ENCODE measurements at regions not wholly inside any gene's neighbourhood (a gene's known extent, or its start where the extent isn't known, plus 50 kb on each side); places are given as distances from the start of the nearest gene placed in this dataset.
A peak's percentile ranks its signal among the peaks of the same experiment; 100 is the strongest.

- H3K9me3 ChIP-seq (ENCODE audit: insufficient read depth, low read length, severe bottlenecking): no peaks in the 10 kb centered on the region
- peak; percentile 7 for DNase-seq
- H4K20me1 ChIP-seq (ENCODE audit: insufficient read depth, low read length): no peaks in the 10 kb centered on the region
- H2AFZ ChIP-seq (ENCODE audit: low read depth, low read length): peak overlapping the region; percentile 18
- H3K79me2 ChIP-seq (ENCODE audit: insufficient read depth, low read length): no peaks in the 10 kb centered on the region
- H3K9ac ChIP-seq (ENCODE audit: low read depth, low read length): no peak overlapping the region
- H3K27ac ChIP-seq (ENCODE audit: low read length): no peak overlapping the region
- peak; percentile 93 for ATAC-seq (ENCODE audit: insufficient read depth, low read depth)
- peak overlapping the region; percentile 54; the same call in 1 of the 2 replicates for H3K4me2 ChIP-seq (ENCODE audit: insufficient read depth, low read length)
- peak overlapping the region in 1 of 2 experiments; percentile 41; a peak in 1 of 4 replicates for H3K4me3 ChIP-seq (ENCODE audit: low read depth in 1 of 2, low read length in 2 of 2)
- peaks cover 4% of the 10 kb centered on the region; the same call in 1 of the 2 replicates for H3K4me1 ChIP-seq (ENCODE audit: insufficient read depth, low read length)
- H3K36me3 ChIP-seq (ENCODE audit: insufficient read depth, low read length): no peaks in the 10 kb centered on the region
- H3K27me3 ChIP-seq (ENCODE audit: insufficient read depth, low read length, poor library complexity): no peaks in the 10 kb centered on the region
- TF ChIP-seq EZH2 (IDR thresholded peaks at IDR 0.05; ENCODE audit: borderline replicate concordance, low read depth, low read length, severe bottlenecking) (no peak), CTCF (IDR thresholded peaks at IDR 0.05; ENCODE audit: borderline replicate concordance, extremely low read depth, low read length, poor library complexity, severe bottlenecking) (peak; percentile 79)
Measured at GRCh38 chr4:20418861-20419451, 167.3 kb downstream of the SLIT2 start.

GRCh38 chr4:20420916-20421602, 169.4 kb downstream of the SLIT2 start:
- ATAC-seq (ENCODE audit: insufficient read depth, low read depth) (no peak), DNase-seq (no peak)
- H3K4me3 ChIP-seq (ENCODE audit: low read depth in 1 of 2, low read length in 2 of 2): no peak overlapping the region
- no peaks in the 10 kb centered on the region for H3K36me3 ChIP-seq (ENCODE audit: insufficient read depth, low read length)
- H3K27ac ChIP-seq (ENCODE audit: low read length): no peak overlapping the region
- TF ChIP-seq CTCF (IDR thresholded peaks at IDR 0.05; ENCODE audit: borderline replicate concordance, extremely low read depth, low read length, poor library complexity, severe bottlenecking) (no peak), EZH2 (IDR thresholded peaks at IDR 0.05; ENCODE audit: borderline replicate concordance, low read depth, low read length, severe bottlenecking) (no peak)
- H3K9me3 ChIP-seq (ENCODE audit: insufficient read depth, low read length, severe bottlenecking): no peaks in the 10 kb centered on the region
- H4K20me1 ChIP-seq (ENCODE audit: insufficient read depth, low read length): no peaks in the 10 kb centered on the region
- H3K27me3 ChIP-seq (ENCODE audit: insufficient read depth, low read length, poor library complexity): no peaks in the 10 kb centered on the region
- H3K79me2 ChIP-seq (ENCODE audit: insufficient read depth, low read length): no peaks in the 10 kb centered on the region
- peaks cover 4% of the 10 kb centered on the region; the same call in 1 of the 2 replicates for H3K4me1 ChIP-seq (ENCODE audit: insufficient read depth, low read length)
- no peak overlapping the region for H3K9ac ChIP-seq (ENCODE audit: low read depth, low read length)
- no peak overlapping the region for H2AFZ ChIP-seq (ENCODE audit: low read depth, low read length)
- no peak overlapping the region for H3K4me2 ChIP-seq (ENCODE audit: insufficient read depth, low read length)

- H3K36me3 ChIP-seq (ENCODE audit: insufficient read depth, low read length): no peaks in the 10 kb centered on the region
- H3K79me2 ChIP-seq (ENCODE audit: insufficient read depth, low read length): no peaks in the 10 kb centered on the region
- no peaks in the 10 kb centered on the region for H4K20me1 ChIP-seq (ENCODE audit: insufficient read depth, low read length)
- no peak for DNase-seq
- H3K9me3 ChIP-seq (ENCODE audit: insufficient read depth, low read length, severe bottlenecking): no peaks in the 10 kb centered on the region
- H3K9ac ChIP-seq (ENCODE audit: low read depth, low read length): no peak overlapping the region
- no peak overlapping the region for H3K27ac ChIP-seq (ENCODE audit: low read length)
- no peaks in the 10 kb centered on the region for H3K27me3 ChIP-seq (ENCODE audit: insufficient read depth, low read length, poor library complexity)
- no peak overlapping the region for H3K4me3 ChIP-seq (ENCODE audit: low read depth in 1 of 2, low read length in 2 of 2)
- TF ChIP-seq EZH2 (IDR thresholded peaks at IDR 0.05; ENCODE audit: borderline replicate concordance, low read depth, low read length, severe bottlenecking) (no peak), CTCF (IDR thresholded peaks at IDR 0.05; ENCODE audit: borderline replicate concordance, extremely low read depth, low read length, poor library complexity, severe bottlenecking) (no peak)
- no peak overlapping the region for H2AFZ ChIP-seq (ENCODE audit: low read depth, low read length)
- no peak overlapping the region for H3K4me2 ChIP-seq (ENCODE audit: insufficient read depth, low read length)
- ATAC-seq (ENCODE audit: insufficient read depth, low read depth): no peak
- peaks cover 4% of the 10 kb centered on the region; the same call in 1 of the 2 replicates for H3K4me1 ChIP-seq (ENCODE audit: insufficient read depth, low read length)
Measured at GRCh38 chr4:20421603-20421985, 169.9 kb downstream of the SLIT2 start.

All from DND-41 (cell line).